DND-41 (cell line): ENCODE measurements at regions not wholly inside any gene's neighbourhood (a gene's known extent, or its start where the extent isn't known, plus 50 kb on each side); places are given as distances from the start of the nearest gene placed in this dataset.

Experiments used
- ATAC-seq: fragments of 200-7000 bp; cut with Tn5 transposase; 3 replicates; pipeline ENCODE4 v1.9.1; 2021; ENCODE audit warnings: low read depth; ENCODE audit not compliant: insufficient read depth
- DNase-seq: peaks from one replicate; pipeline ENCODE4 v3.0.0-alpha.2; 2020
- H2AFZ ChIP-seq: 2 replicates; pipeline ENCODE4 v1.6.0; 2012; ENCODE audit warnings: low read depth, low read length
- H3K27ac ChIP-seq: 2 replicates; pipeline ENCODE4 v1.5.1; 2012; ENCODE audit warnings: low read length, inconsistent platforms
- H3K27me3 ChIP-seq: fragments of 200-600 bp; sonication (generic); 2 replicates; pipeline ENCODE4 v1.6.0; 2012; ENCODE audit warnings: low read length, mild to moderate bottlenecking, inconsistent platforms; ENCODE audit not compliant: insufficient read depth, poor library complexity
- H3K36me3 ChIP-seq: 2 replicates; pipeline ENCODE4 v1.5.1; 2012; ENCODE audit warnings: low read length, inconsistent platforms; ENCODE audit not compliant: insufficient read depth
- H3K4me1 ChIP-seq: 2 replicates; pipeline ENCODE4 v1.5.1; 2012; ENCODE audit warnings: mild to moderate bottlenecking, low read length; ENCODE audit not compliant: insufficient read depth
- H3K4me2 ChIP-seq: 2 replicates; pipeline ENCODE4 v1.6.0; 2012; ENCODE audit warnings: mild to moderate bottlenecking, moderate library complexity, low read length, inconsistent platforms; ENCODE audit not compliant: insufficient read depth
- H3K4me3 ChIP-seq, 2 experiments: fragments of 200-600 bp in 1 of 2; shearing (Covaris generic) in 1 of 2; 2 replicates each; pipeline ENCODE4 v1.5.1; 2012 to 2016; ENCODE audit warnings: inconsistent platforms in 2 of 2, low read length in 2 of 2, mild to moderate bottlenecking in 2 of 2, low read depth in 1 of 2, moderate library complexity in 1 of 2
- H3K79me2 ChIP-seq: 2 replicates; pipeline ENCODE4 v1.6.0; 2012; ENCODE audit warnings: low read length, inconsistent platforms; ENCODE audit not compliant: insufficient read depth
- H3K9ac ChIP-seq: 2 replicates; pipeline ENCODE4 v1.6.0; 2012; ENCODE audit warnings: low read depth, mild to moderate bottlenecking, inconsistent platforms, low read length, moderate library complexity
- H3K9me3 ChIP-seq: 2 replicates; pipeline ENCODE4 v1.5.1; 2012; ENCODE audit warnings: low read length, moderate library complexity, mild to moderate bottlenecking, inconsistent platforms; ENCODE audit not compliant: insufficient read depth, severe bottlenecking
- H4K20me1 ChIP-seq: 2 replicates; pipeline ENCODE4 v1.6.0; 2012; ENCODE audit warnings: low read length; ENCODE audit not compliant: insufficient read depth
- EZH2 ChIP-seq: IDR thresholded peaks from 3 replicates; pipeline ENCODE4 v1.6.1; 2012; ENCODE audit warnings: borderline replicate concordance, low read depth, mild to moderate bottlenecking, moderate library complexity, low read length, inconsistent platforms; ENCODE audit not compliant: severe bottlenecking
- TF ChIP-seq, protein P1 (sequence below): IDR thresholded peaks from 2 replicates; pipeline ENCODE4 v1.5.1; 2012; ENCODE audit warnings: borderline replicate concordance, low read length, moderate library complexity, mild to moderate bottlenecking; ENCODE audit not compliant: poor library complexity, severe bottlenecking; ENCODE audit errors: extremely low read depth

- Histone ChIP-seq H3K36me3 (no peaks in the 10 kb centered on the region), H3K9ac (no peak overlapping the region), H3K79me2 (no peaks in the 10 kb centered on the region), H3K4me3 (no peak overlapping the region), H3K27me3 (no peaks in the 10 kb centered on the region), H3K4me1 (no peaks in the 10 kb centered on the region), H4K20me1 (no peaks in the 10 kb centered on the region), H3K27ac (no peak overlapping the region), H3K9me3 (peaks cover 5% of the 10 kb centered on the region), H2AFZ (no peak overlapping the region), H3K4me2 (no peak overlapping the region)
- ATAC-seq (no peak), DNase-seq (no peak)
- no peak for TF ChIP-seq EZH2
- TF ChIP-seq, protein P1, sequence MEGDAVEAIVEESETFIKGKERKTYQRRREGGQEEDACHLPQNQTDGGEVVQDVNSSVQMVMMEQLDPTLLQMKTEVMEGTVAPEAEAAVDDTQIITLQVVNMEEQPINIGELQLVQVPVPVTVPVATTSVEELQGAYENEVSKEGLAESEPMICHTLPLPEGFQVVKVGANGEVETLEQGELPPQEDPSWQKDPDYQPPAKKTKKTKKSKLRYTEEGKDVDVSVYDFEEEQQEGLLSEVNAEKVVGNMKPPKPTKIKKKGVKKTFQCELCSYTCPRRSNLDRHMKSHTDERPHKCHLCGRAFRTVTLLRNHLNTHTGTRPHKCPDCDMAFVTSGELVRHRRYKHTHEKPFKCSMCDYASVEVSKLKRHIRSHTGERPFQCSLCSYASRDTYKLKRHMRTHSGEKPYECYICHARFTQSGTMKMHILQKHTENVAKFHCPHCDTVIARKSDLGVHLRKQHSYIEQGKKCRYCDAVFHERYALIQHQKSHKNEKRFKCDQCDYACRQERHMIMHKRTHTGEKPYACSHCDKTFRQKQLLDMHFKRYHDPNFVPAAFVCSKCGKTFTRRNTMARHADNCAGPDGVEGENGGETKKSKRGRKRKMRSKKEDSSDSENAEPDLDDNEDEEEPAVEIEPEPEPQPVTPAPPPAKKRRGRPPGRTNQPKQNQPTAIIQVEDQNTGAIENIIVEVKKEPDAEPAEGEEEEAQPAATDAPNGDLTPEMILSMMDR = no peak
These were observed 477.6 kb downstream of the EPM2A start for GRCh38 chr6:145257704-145258103.

DNA sequence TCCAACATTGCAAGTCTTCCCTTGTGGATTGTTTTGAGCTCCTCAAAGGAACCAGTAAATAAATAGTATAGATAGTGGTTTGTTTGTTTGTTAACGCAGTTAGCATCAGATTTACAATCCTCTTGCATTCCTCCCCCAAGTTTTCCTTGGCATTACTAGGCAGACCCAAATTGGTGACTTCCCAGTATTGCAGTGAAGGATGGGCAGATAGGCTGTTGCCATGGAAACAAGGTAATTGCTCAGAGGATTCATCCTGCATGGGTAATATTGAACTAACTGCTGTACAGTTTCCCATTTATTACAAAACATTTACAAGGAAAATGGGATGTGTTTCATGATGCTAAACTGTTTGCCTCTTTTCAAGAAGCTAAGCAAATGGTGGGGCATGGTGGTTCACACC lies 477.2 kb downstream of the EPM2A start:
- no peak overlapping the region for H3K27ac ChIP-seq
- no peak overlapping the region for H3K4me3 ChIP-seq
- no peaks in the 10 kb centered on the region for H3K27me3 ChIP-seq
- H3K9me3 ChIP-seq = peaks cover 5% of the 10 kb centered on the region
- no peak overlapping the region for H2AFZ ChIP-seq
- H4K20me1 ChIP-seq = no peaks in the 10 kb centered on the region
- H3K4me1 ChIP-seq = no peaks in the 10 kb centered on the region
- no peak for ATAC-seq
- DNase-seq = no peak
- H3K4me2 ChIP-seq = no peak overlapping the region
- no peaks in the 10 kb centered on the region for H3K36me3 ChIP-seq
- no peak overlapping the region for H3K9ac ChIP-seq
- no peaks in the 10 kb centered on the region for H3K79me2 ChIP-seq
- TF ChIP-seq, protein P1 = no peak
- TF ChIP-seq EZH2 = no peak

GRCh38 chr6:145260484-145261175 lies 474.7 kb downstream of the EPM2A start:
- H2AFZ ChIP-seq = no peak overlapping the region
- no peak overlapping the region for H3K4me2 ChIP-seq
- H3K9ac ChIP-seq = no peak overlapping the region
- H3K27me3 ChIP-seq = no peaks in the 10 kb centered on the region
- ATAC-seq (no peak), DNase-seq (no peak)
- H3K27ac ChIP-seq = no peak overlapping the region
- peaks cover under 1% of the 10 kb centered on the region for H3K9me3 ChIP-seq
- no peaks in the 10 kb centered on the region for H3K4me1 ChIP-seq
- H3K79me2 ChIP-seq = no peaks in the 10 kb centered on the region
- H4K20me1 ChIP-seq = no peaks in the 10 kb centered on the region
- H3K36me3 ChIP-seq = no peaks in the 10 kb centered on the region
- H3K4me3 ChIP-seq = no peak overlapping the region
- TF ChIP-seq EZH2 = no peak
- TF ChIP-seq, protein P1 = no peak
